PC-3 (cell line): ENCODE measurements at regions not wholly inside any gene's neighbourhood (a gene's known extent, or its start where the extent isn't known, plus 50 kb on each side); places are given as distances from the start of the nearest gene placed in this dataset.

Experiments
- EZH2 ChIP-seq: fragments of 300-600 bp; sonication (generic); IDR thresholded peaks from one replicate; pipeline ENCODE4 v1.6.1; 2017; ENCODE audit warnings: antibody characterized with exemption, mild to moderate bottlenecking, low read length; ENCODE audit not compliant: unreplicated experiment
- TF ChIP-seq, protein P1 (sequence below): fragments of 300-600 bp; sonication (generic); conservative IDR thresholded peaks from 2 replicates; pipeline ENCODE4 v1.5.1; 2017; ENCODE audit warnings: antibody characterized with exemption, low read depth, mild to moderate bottlenecking, low read length

DNA sequence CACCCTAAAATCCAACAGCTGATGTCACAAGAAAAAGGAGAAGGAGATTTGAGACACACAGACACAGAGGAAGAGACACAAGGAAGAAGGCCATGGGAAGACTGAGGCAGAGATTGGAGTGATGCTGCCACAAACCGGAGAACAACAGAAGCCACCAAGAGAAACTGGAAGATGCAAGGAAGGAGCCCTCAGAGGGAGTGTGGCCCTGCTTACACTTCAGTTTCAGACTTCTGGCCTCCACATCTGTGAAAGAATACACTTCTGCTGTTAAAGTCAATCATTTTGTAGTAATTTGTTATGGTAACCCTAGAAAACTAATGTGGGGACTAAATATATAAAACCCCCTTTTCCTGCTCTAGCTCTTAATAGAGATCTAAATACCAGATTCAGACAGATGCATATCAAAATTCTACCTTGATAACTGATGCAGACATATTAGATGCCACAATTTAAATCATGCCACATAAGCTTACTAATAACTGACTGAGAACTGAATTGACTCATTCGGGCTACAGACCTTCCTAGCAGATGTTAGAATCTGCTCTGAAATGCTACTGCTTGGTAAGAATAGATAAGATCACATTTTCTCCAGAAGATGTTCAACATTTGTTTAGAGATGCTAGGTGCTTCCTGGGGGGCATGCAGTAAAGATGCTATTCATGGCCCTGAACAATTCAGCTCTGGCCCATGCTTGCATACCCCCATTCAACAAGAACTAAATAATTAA, 113.1 kb upstream of the CCND2 start:
- TF ChIP-seq, protein P1, sequence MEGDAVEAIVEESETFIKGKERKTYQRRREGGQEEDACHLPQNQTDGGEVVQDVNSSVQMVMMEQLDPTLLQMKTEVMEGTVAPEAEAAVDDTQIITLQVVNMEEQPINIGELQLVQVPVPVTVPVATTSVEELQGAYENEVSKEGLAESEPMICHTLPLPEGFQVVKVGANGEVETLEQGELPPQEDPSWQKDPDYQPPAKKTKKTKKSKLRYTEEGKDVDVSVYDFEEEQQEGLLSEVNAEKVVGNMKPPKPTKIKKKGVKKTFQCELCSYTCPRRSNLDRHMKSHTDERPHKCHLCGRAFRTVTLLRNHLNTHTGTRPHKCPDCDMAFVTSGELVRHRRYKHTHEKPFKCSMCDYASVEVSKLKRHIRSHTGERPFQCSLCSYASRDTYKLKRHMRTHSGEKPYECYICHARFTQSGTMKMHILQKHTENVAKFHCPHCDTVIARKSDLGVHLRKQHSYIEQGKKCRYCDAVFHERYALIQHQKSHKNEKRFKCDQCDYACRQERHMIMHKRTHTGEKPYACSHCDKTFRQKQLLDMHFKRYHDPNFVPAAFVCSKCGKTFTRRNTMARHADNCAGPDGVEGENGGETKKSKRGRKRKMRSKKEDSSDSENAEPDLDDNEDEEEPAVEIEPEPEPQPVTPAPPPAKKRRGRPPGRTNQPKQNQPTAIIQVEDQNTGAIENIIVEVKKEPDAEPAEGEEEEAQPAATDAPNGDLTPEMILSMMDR: no peak
- TF ChIP-seq EZH2: no peak
